Stimulated activated CD4-positive, alpha-beta T cell treated with anti-CD3 and anti-CD28 coated beads, TNF-alpha, amount 100 ng/mL, for 48 hours (primary cell): ENCODE measurements at regions not wholly inside any gene's neighbourhood (a gene's known extent, or its start where the extent isn't known, plus 50 kb on each side); places are given as distances from the start of the nearest gene placed in this dataset.
"Not testable (repeated sequence)": the region's sequence is repeated elsewhere in the genome, so short reads cannot be mapped to it uniquely, and the experiment has no call there.

Experiments used
- DNase-seq, 3 donors: peaks; one replicate each; pipeline ENCODE4 v3.0.0-alpha.2; 2020; ENCODE audit warnings: low read depth in 3 of 3

- not testable (repeated sequence) for DNase-seq
Measured at GRCh38 chr1:169052171-169052570, 54.3 kb upstream of the ATP1B1 start.

- no peak for DNase-seq
Measured at GRCh38 chr1:169052727-169053126, 53.8 kb upstream of the ATP1B1 start.

- no peak for DNase-seq
Measured at GRCh38 chr1:169053196-169053595, 53.3 kb upstream of the ATP1B1 start.
